Fibroblast of mammary gland (primary cell): ENCODE measurements at regions not wholly inside any gene's neighbourhood (a gene's known extent, or its start where the extent isn't known, plus 50 kb on each side); places are given as distances from the start of the nearest gene placed in this dataset.

Experiments
- DNase-seq: peaks from one replicate; pipeline ENCODE4 v3.0.0-alpha.2; 2010; ENCODE audit warnings: low read depth
- H3K4me3 ChIP-seq: 2 replicates; pipeline ENCODE4 v1.5.1; 2011; ENCODE audit warnings: low read depth, mild to moderate bottlenecking, low read length, moderate library complexity; ENCODE audit not compliant: control insufficient read depth
- CTCF ChIP-seq: conservative IDR thresholded peaks from 2 replicates; pipeline ENCODE4 v1.5.1; 2011; ENCODE audit warnings: low read depth, low read length, inconsistent platforms; ENCODE audit not compliant: control insufficient read depth, insufficient read depth

GRCh38 chr2:105526000-105526925, 127.4 kb upstream of the FHL2 start:
- DNase-seq: no peak
- H3K4me3 ChIP-seq: no peak overlapping the region
- no peak for TF ChIP-seq CTCF

- TF ChIP-seq CTCF: no peak
- DNase-seq: no peak
- no peak overlapping the region for H3K4me3 ChIP-seq
Observed at GRCh38 chr2:105525201-105525600, 126.3 kb upstream of the FHL2 start.

GRCh38 chr2:105522645-105523044, 123.8 kb upstream of the FHL2 start:
- TF ChIP-seq CTCF: no peak
- H3K4me3 ChIP-seq: no peak overlapping the region
- DNase-seq: no peak

GRCh38 chr2:105521616-105522015, 122.8 kb upstream of the FHL2 start:
- no peak for DNase-seq
- no peak overlapping the region for H3K4me3 ChIP-seq
- no peak for TF ChIP-seq CTCF

- TF ChIP-seq CTCF: peak; percentile 52
- peak; percentile 50 for DNase-seq
- H3K4me3 ChIP-seq: no peak overlapping the region
Observed at GRCh38 chr2:105521176-105521575, 122.3 kb upstream of the FHL2 start.

GRCh38 chr2:105519516-105519915, 120.7 kb upstream of the FHL2 start:
- TF ChIP-seq CTCF: no peak
- DNase-seq: no peak
- no peak overlapping the region for H3K4me3 ChIP-seq

GRCh38 chr2:105518897-105519296, 120.0 kb upstream of the FHL2 start:
- no peak overlapping the region for H3K4me3 ChIP-seq
- DNase-seq: peak; percentile 26
- TF ChIP-seq CTCF: peak; percentile 9
